ENCODE measurements at regions not wholly inside any gene's neighbourhood (a gene's known extent, or its start where the extent isn't known, plus 50 kb on each side); places are given as distances from the start of the nearest gene placed in this dataset.

DNA sequence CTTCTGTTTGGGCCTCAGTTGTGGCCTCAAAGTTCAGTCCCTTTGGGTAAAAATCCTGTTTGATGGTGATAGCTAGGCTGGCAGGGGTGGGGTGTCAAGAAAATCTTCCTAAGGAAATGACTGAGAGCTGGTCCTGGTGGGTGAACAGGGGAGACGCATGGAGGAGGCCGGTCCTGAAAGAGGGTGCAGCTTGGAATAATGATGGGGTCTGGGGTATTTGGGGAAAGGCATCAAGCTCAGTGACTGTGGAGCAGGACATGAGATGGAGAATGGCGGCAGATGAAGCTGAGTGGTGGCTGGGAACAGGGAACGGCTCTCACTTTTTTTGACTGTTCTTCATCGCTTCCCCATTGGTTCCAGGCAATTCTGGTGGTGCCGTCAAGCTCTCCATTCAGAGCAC is 140.7 kb upstream of the PKDCC start:
- TF ChIP-seq, protein P1, sequence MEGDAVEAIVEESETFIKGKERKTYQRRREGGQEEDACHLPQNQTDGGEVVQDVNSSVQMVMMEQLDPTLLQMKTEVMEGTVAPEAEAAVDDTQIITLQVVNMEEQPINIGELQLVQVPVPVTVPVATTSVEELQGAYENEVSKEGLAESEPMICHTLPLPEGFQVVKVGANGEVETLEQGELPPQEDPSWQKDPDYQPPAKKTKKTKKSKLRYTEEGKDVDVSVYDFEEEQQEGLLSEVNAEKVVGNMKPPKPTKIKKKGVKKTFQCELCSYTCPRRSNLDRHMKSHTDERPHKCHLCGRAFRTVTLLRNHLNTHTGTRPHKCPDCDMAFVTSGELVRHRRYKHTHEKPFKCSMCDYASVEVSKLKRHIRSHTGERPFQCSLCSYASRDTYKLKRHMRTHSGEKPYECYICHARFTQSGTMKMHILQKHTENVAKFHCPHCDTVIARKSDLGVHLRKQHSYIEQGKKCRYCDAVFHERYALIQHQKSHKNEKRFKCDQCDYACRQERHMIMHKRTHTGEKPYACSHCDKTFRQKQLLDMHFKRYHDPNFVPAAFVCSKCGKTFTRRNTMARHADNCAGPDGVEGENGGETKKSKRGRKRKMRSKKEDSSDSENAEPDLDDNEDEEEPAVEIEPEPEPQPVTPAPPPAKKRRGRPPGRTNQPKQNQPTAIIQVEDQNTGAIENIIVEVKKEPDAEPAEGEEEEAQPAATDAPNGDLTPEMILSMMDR (IDR thresholded peaks at IDR 0.05): no peak
- TF ChIP-seq POLR2A (IDR thresholded peaks at IDR 0.05): no peak
